KMS-11 (cell line): ENCODE measurements at regions not wholly inside any gene's neighbourhood (a gene's known extent, or its start where the extent isn't known, plus 50 kb on each side); places are given as distances from the start of the nearest gene placed in this dataset.

Source experiments
- H2AFZ ChIP-seq: fragments of 200-600 bp; sonication (generic); 2 replicates; pipeline ENCODE4 v1.6.1; 2016; ENCODE audit warnings: antibody characterized with exemption, mixed run types, low read depth
- H3K27ac ChIP-seq: fragments of 200-600 bp; sonication (generic); 2 replicates; pipeline ENCODE4 v1.6.1; 2016; ENCODE audit warnings: mild to moderate bottlenecking, mixed run types
- H3K27me3 ChIP-seq: fragments of 200-600 bp; sonication (generic); 2 replicates; pipeline ENCODE4 v1.6.1; 2017; ENCODE audit warnings: mild to moderate bottlenecking, low read depth, mixed run types, moderate library complexity; ENCODE audit not compliant: insufficient read depth
- H3K36me3 ChIP-seq: fragments of 200-600 bp; sonication (generic); 2 replicates; pipeline ENCODE4 v1.6.1; 2017; ENCODE audit warnings: mild to moderate bottlenecking, mixed run types; ENCODE audit not compliant: insufficient read depth
- H3K4me1 ChIP-seq: fragments of 200-600 bp; sonication (generic); 2 replicates; pipeline ENCODE4 v1.6.1; 2016; ENCODE audit warnings: mild to moderate bottlenecking, low read depth, mixed run types; ENCODE audit not compliant: poor library complexity, severe bottlenecking
- H3K4me2 ChIP-seq: fragments of 200-600 bp; sonication (generic); 2 replicates; pipeline ENCODE4 v1.7.0; 2016; ENCODE audit warnings: mild to moderate bottlenecking, mixed run types
- H3K4me3 ChIP-seq: fragments of 200-600 bp; sonication (generic); IDR thresholded peaks from 2 replicates; pipeline ENCODE4 v1.6.1; 2017; ENCODE audit warnings: low read depth, low read length, mixed read lengths; ENCODE audit not compliant: insufficient read depth
- H3K79me2 ChIP-seq: fragments of 200-600 bp; sonication (generic); 2 replicates; pipeline ENCODE4 v1.6.1; 2016; ENCODE audit warnings: low read depth, mixed run types; ENCODE audit not compliant: insufficient read depth
- H3K9ac ChIP-seq: fragments of 200-600 bp; sonication (generic); 2 replicates; pipeline ENCODE4 v1.6.1; 2016; ENCODE audit warnings: mild to moderate bottlenecking, mixed run types
- H4K20me1 ChIP-seq: fragments of 200-600 bp; sonication (generic); 2 replicates; pipeline ENCODE4 v1.6.1; 2016; ENCODE audit warnings: mild to moderate bottlenecking, mixed run types; ENCODE audit not compliant: insufficient read depth
- CTCF ChIP-seq: fragments of 200-600 bp; sonication (generic); conservative IDR thresholded peaks from 2 replicates; pipeline ENCODE4 v1.6.1; 2017; ENCODE audit warnings: low read depth, mild to moderate bottlenecking, antibody characterized with exemption, low read length, moderate library complexity, mixed read lengths

GRCh38 chr12:42810006-42810405 lies 220.5 kb upstream of the PRICKLE1 start:
- no peak overlapping the region for H3K4me3 ChIP-seq

GRCh38 chr12:42809226-42809625 lies 219.7 kb upstream of the PRICKLE1 start:
- H2AFZ ChIP-seq, result no peak overlapping the region
- no peaks in the 10 kb centered on the region for H3K79me2 ChIP-seq
- no peak overlapping the region for H3K27ac ChIP-seq
- H3K4me2 ChIP-seq, result no peak overlapping the region
- H3K36me3 ChIP-seq, result no peaks in the 10 kb centered on the region
- H3K9ac ChIP-seq, result no peak overlapping the region
- no peak overlapping the region for H3K4me3 ChIP-seq
- TF ChIP-seq CTCF, result no peak
- peaks cover 5% of the 10 kb centered on the region for H3K4me1 ChIP-seq
- H4K20me1 ChIP-seq, result no peaks in the 10 kb centered on the region
- H3K27me3 ChIP-seq, result no peaks in the 10 kb centered on the region

More at GRCh38 chr12:42810006-42810405, 220.5 kb upstream of the PRICKLE1 start:
- Histone ChIP-seq H3K27me3 (no peaks in the 10 kb centered on the region), H2AFZ (no peak overlapping the region), H3K4me2 (no peak overlapping the region), H4K20me1 (no peaks in the 10 kb centered on the region), H3K79me2 (no peaks in the 10 kb centered on the region), H3K4me1 (peaks cover 13% of the 10 kb centered on the region), H3K36me3 (no peaks in the 10 kb centered on the region), H3K9ac (no peak overlapping the region), H3K27ac (no peak overlapping the region)
- no peak for TF ChIP-seq CTCF

- Histone ChIP-seq H3K9ac (no peak overlapping the region), H3K36me3 (no peaks in the 10 kb centered on the region), H3K4me1 (no peaks in the 10 kb centered on the region), H4K20me1 (no peaks in the 10 kb centered on the region), H3K4me3 (no peak overlapping the region), H3K27me3 (no peaks in the 10 kb centered on the region), H2AFZ (no peak overlapping the region), H3K79me2 (no peaks in the 10 kb centered on the region), H3K4me2 (no peak overlapping the region), H3K27ac (no peak overlapping the region)
- no peak for TF ChIP-seq CTCF
These were observed 218.2 kb upstream of the PRICKLE1 start for GRCh38 chr12:42807766-42808165.

- Histone ChIP-seq H3K36me3 (no peaks in the 10 kb centered on the region), H3K27ac (no peak overlapping the region), H4K20me1 (no peaks in the 10 kb centered on the region), H2AFZ (no peak overlapping the region), H3K4me3 (no peak overlapping the region), H3K4me1 (no peaks in the 10 kb centered on the region), H3K4me2 (no peak overlapping the region), H3K79me2 (no peaks in the 10 kb centered on the region), H3K9ac (no peak overlapping the region), H3K27me3 (no peaks in the 10 kb centered on the region)
- no peak for TF ChIP-seq CTCF
These were observed 217.7 kb upstream of the PRICKLE1 start for GRCh38 chr12:42807251-42807650.
